Loucy (cell line): ENCODE measurements at regions not wholly inside any gene's neighbourhood (a gene's known extent, or its start where the extent isn't known, plus 50 kb on each side); places are given as distances from the start of the nearest gene placed in this dataset.

Experiments
- CTCF ChIP-seq: fragments of 200-600 bp; sonication (generic); conservative IDR thresholded peaks from 2 replicates; pipeline ENCODE4 v1.5.1; 2014; ENCODE audit warnings: mild to moderate bottlenecking, antibody characterized with exemption, low read length
- EZH2phosphoT487 ChIP-seq: fragments of 200-600 bp; IDR thresholded peaks from 2 replicates; pipeline ENCODE4 v1.6.1; 2018; ENCODE audit warnings: antibody characterized with exemption, mild to moderate bottlenecking, moderate library complexity, borderline replicate concordance

GRCh38 chr2:60226191-60226590, 327.3 kb downstream of the BCL11A start:
- TF ChIP-seq CTCF = no peak
- no peak for TF ChIP-seq EZH2phosphoT487
